Left lung (tissue), 4 donors: ENCODE measurements at regions not wholly inside any gene's neighbourhood (a gene's known extent, or its start where the extent isn't known, plus 50 kb on each side); places are given as distances from the start of the nearest gene placed in this dataset.

ENCODE experiments used
- ATAC-seq: fragments of 200-7000 bp; cut with Tn5 transposase; one replicate; pipeline ENCODE4 v1.9.1; 2020; ENCODE audit warnings: moderate library complexity
- DNase-seq, 4 donors: peaks; one replicate each; pipeline ENCODE4 v3.0.0-alpha.2; 2013 to 2020
- H3K27ac ChIP-seq, 2 donors: fragments of 200-600 bp; sonication (generic) in 1 of 2; one replicate each; pipeline versions ENCODE4 v1.5.0 to v1.8.0; 2020 to 2021
- H3K27me3 ChIP-seq, 2 donors: fragments of 200-600 bp; sonication (generic) in 1 of 2; one replicate each; pipeline versions ENCODE4 v1.5.0 to v1.8.0; 2020 to 2021
- H3K36me3 ChIP-seq, 2 donors: fragments of 200-600 bp; sonication (generic) in 1 of 2; one replicate each; pipeline versions ENCODE4 v1.5.0 to v1.8.0; 2020 to 2021
- H3K4me1 ChIP-seq, 2 donors: fragments of 200-600 bp; one replicate each; pipeline ENCODE4 v1.8.0; 2021
- H3K4me3 ChIP-seq, 2 donors: fragments of 200-600 bp; sonication (generic) in 1 of 2; one replicate each; pipeline versions ENCODE4 v1.5.0 to v1.8.0; 2020 to 2021; ENCODE audit warnings: mild to moderate bottlenecking in 1 of 2
- H3K9me3 ChIP-seq, 2 donors: fragments of 200-600 bp; sonication (generic) in 1 of 2; one replicate each; pipeline versions ENCODE4 v1.5.0 to v1.8.0; 2020 to 2021
- CTCF ChIP-seq, 2 donors: fragments of 200-600 bp; sonication (generic) in 1 of 2; IDR thresholded peaks; one replicate each; pipeline versions ENCODE4 v1.5.0 to v1.8.0; 2021; ENCODE audit warnings: antibody characterized with exemption in 2 of 2
- intact Hi-C, 2 donors: fragments of 100-400 bp; cut with DNase I; formaldehyde crosslinking; loops; one replicate each; pipeline versions ENCODE4 v1.11.2 to v1.14.2; 2022
- donor health status: DM: no; HTN: yes; CAD: no.
- donor health status: DM: no; HTN: no; CAD: no.

DNA sequence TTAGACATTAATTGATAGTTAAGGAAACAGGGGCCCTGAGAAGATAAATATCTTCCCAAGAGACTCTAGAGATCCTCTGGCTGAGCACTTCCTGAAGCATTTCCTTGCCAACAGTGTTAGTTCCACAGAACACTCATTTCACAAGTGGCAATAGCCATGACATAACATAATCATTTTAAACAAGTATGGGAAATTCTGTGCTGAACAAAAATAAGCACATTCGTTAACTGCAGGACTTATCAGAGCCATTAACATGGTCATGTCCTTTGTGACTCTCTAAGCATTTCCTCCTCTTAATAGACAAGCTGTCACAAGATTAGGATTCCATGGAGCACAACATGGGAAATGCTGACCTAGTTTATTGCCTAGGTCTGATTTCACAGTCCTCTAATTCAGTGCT, 184.9 kb downstream of the SNX18 start:
- Histone ChIP-seq H3K27ac (peak overlapping the region in 1 of 2 donors; percentile 14), H3K27me3 (no peaks in the 10 kb centered on the region), H3K36me3 (no peaks in the 10 kb centered on the region), H3K4me3 (no peak overlapping the region), H3K4me1 (peaks cover 14 to 37% of the 10 kb centered on the region in 2 donors), H3K9me3 (no peaks in the 10 kb centered on the region)
- DNase-seq (no peak), ATAC-seq (peak; percentile 13)
- TF ChIP-seq CTCF (IDR thresholded peaks at IDR 0.05), result no peak
- intact Hi-C loops, result no loop called here

- intact Hi-C loops, result no loop called here
- Histone ChIP-seq H3K4me3 (no peak overlapping the region), H3K27ac (peak overlapping the region; percentile 14 to 34), H3K9me3 (no peaks in the 10 kb centered on the region), H3K36me3 (no peaks in the 10 kb centered on the region), H3K4me1 (peaks cover 22 to 31% of the 10 kb centered on the region in 2 donors), H3K27me3 (no peaks in the 10 kb centered on the region)
- ATAC-seq (peak; percentile 88), DNase-seq (peak in 2 of 4 donors; percentile 75 to 81)
- TF ChIP-seq CTCF (IDR thresholded peaks at IDR 0.05), result no peak
These were observed 183.5 kb downstream of the SNX18 start for GRCh38 chr5:54700986-54701578.

DNA sequence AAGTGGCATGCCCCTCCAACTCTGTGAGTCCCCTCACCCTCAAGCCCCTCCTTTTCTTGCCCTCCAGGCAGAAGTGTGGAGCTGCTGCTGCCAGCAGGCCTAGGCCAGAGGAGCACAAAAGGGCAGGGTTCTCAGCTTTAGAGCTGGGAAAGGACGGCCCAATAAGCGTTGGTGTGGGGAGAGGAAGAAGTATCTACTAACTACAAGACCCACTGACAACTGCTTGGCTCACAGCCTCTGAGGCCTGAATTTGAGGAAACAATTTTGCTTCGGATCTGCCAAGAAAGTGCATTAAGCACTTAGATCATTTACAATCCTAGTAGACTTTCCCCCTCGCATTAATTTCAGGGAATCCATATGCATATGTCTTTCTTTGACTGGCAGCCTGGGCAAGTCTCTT, 179.4 kb downstream of the SNX18 start:
- intact Hi-C loops, result no loop called here
- ATAC-seq, result no peak
- peaks cover 19 to 25% of the 10 kb centered on the region in 2 donors for H3K4me1 ChIP-seq

GRCh38 chr5:54696346-54696745, 178.8 kb downstream of the SNX18 start:
- intact Hi-C loops, result no loop called here
- DNase-seq (peak in 1 of 4 donors; percentile 51), ATAC-seq (no peak)
- Histone ChIP-seq H3K9me3 (no peaks in the 10 kb centered on the region), H3K27ac (no peak overlapping the region), H3K27me3 (no peaks in the 10 kb centered on the region), H3K4me3 (no peak overlapping the region), H3K4me1 (peaks cover 19 to 23% of the 10 kb centered on the region in 2 donors), H3K36me3 (no peaks in the 10 kb centered on the region)
- TF ChIP-seq CTCF (IDR thresholded peaks at IDR 0.05), result no peak

More for the DNA sequence above, 179.4 kb downstream of the SNX18 start:
- no peak overlapping the region for H3K4me3 ChIP-seq
- no peaks in the 10 kb centered on the region for H3K9me3 ChIP-seq
- H3K27ac ChIP-seq, result no peak overlapping the region
- DNase-seq, result peak in 1 of 4 donors; percentile 83
- no peak for TF ChIP-seq CTCF (IDR thresholded peaks at IDR 0.05)
- H3K27me3 ChIP-seq, result no peaks in the 10 kb centered on the region
- H3K36me3 ChIP-seq, result no peaks in the 10 kb centered on the region

DNA sequence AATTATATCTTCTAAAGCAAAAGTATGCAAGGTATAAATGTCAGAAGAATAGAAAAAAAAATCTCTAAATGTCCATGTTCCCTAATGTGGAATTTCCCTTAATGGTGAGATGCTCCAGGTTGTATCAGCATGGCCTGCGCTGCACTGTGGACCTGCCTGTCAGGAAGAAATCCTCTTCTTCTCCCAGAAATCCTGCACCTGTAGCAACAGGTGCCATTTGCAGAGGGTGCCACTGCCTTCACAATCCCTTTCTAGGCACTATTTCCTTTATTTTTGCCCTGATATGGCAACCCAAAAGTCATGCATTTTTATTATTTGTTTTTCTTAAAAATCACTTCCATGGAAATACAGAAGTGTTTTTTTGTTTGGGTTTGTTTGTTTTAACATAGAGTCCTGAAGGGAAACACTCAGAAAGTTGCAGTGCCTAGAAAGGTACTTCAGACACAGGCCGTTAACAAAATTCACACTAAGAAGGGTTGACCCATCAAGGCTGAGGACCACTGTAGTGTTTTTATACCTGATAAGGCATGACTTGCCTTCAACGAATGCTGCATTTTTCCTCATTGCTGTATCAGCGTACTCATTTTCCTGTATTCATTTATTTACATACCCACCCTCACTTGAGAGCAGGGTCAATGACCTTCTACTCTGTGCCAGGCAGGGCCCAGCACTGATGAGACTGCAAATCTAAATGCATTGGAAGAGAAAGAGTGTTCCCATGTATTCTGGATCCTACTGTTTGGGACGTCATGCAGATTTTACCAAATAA, 177.8 kb downstream of the SNX18 start:
- no peak overlapping the region for H3K27ac ChIP-seq
- no peaks in the 10 kb centered on the region for H3K36me3 ChIP-seq
- H3K4me3 ChIP-seq, result no peak overlapping the region
- no peaks in the 10 kb centered on the region for H3K27me3 ChIP-seq
- H3K9me3 ChIP-seq, result no peaks in the 10 kb centered on the region
- intact Hi-C loops, result no loop called here
- DNase-seq, result peak in 1 of 4 donors; percentile 50
- ATAC-seq, result peak; percentile 92
- TF ChIP-seq CTCF (IDR thresholded peaks at IDR 0.05), result no peak
- H3K4me1 ChIP-seq, result peaks cover 18 to 19% of the 10 kb centered on the region in 2 donors
